IMR-90 (cell line): ENCODE measurements at regions not wholly inside any gene's neighbourhood (a gene's known extent, or its start where the extent isn't known, plus 50 kb on each side); places are given as distances from the start of the nearest gene placed in this dataset.

Experiments
- ATAC-seq: fragments of 200-7000 bp; cut with Tn5 transposase; 2 replicates; pipeline ENCODE4 v1.9.1; 2020; ENCODE audit warnings: low read depth, mild to moderate bottlenecking, moderate library complexity
- BruUV-seq: library from RNA; stranded (reverse); fragments of 400-500 nt; replicated peaks from 2 replicates; lab custom pipeline; 2021; lab: Mats Ljungman, UMichigan
- CTCF ChIA-PET: fragments of 300-600 bp; formaldehyde crosslinking; extraction: SDS; loops from one replicate; lab custom pipeline; 2021; ENCODE audit warnings: antibody characterized with exemption; lab: Yijun Ruan, JAX
- POLR2A ChIA-PET: fragments of 300-600 bp; sonication (Branson Sonifier 250); formaldehyde crosslinking; loops from one replicate; lab custom pipeline; 2022; ENCODE audit warnings: antibody characterized with exemption; ENCODE audit not compliant: unreplicated experiment; lab: Charles Lee
- DNase-seq: peaks from one replicate; pipeline ENCODE4 v3.0.0; 2013
- H2AFZ ChIP-seq: replicated peaks from 2 replicates; pipeline ENCODE3; 2013; ENCODE audit warnings: low read length, mild to moderate bottlenecking; ENCODE audit not compliant: poor library complexity
- H2AK5ac ChIP-seq: 2 replicates; pipeline ENCODE4 v1.6.1; 2013; ENCODE audit warnings: low read depth, low read length, inconsistent platforms
- H2AK9ac ChIP-seq: replicated peaks from 2 replicates; pipeline ENCODE3; 2013; ENCODE audit warnings: mild to moderate bottlenecking, low read depth, low read length, moderate library complexity; ENCODE audit not compliant: poor library complexity
- H2BK120ac ChIP-seq: 2 replicates; pipeline ENCODE4 v1.6.1; 2013; ENCODE audit warnings: low read depth, low read length, inconsistent platforms
- H2BK15ac ChIP-seq: 3 replicates; pipeline ENCODE4 v1.6.1; 2013; ENCODE audit warnings: low read depth, low read length, inconsistent platforms
- H2BK20ac ChIP-seq: 2 replicates; pipeline ENCODE4 v1.6.1; 2013; ENCODE audit warnings: low read depth, mild to moderate bottlenecking, inconsistent platforms, low read length, moderate library complexity
- H2BK5ac ChIP-seq: 2 replicates; pipeline ENCODE4 v1.6.1; 2013; ENCODE audit warnings: mild to moderate bottlenecking, low read depth, low read length, inconsistent platforms; ENCODE audit not compliant: poor library complexity, severe bottlenecking
- H3K14ac ChIP-seq: replicated peaks from 2 replicates; pipeline ENCODE4 v1.6.1; 2013; ENCODE audit warnings: low read depth, low read length, inconsistent platforms
- H3K18ac ChIP-seq: 2 replicates; pipeline ENCODE4 v1.6.1; 2013; ENCODE audit warnings: low read depth, low read length, control low read depth
- H3K23ac ChIP-seq: 2 replicates; pipeline ENCODE4 v1.6.1; 2013; ENCODE audit warnings: low read depth, low read length, inconsistent platforms
- H3K27ac ChIP-seq: 2 replicates; pipeline ENCODE4 v1.5.1; 2013; ENCODE audit warnings: mild to moderate bottlenecking, control low read depth, low read length; ENCODE audit not compliant: insufficient read depth
- H3K27me3 ChIP-seq: 2 replicates; pipeline ENCODE4 v1.6.1; 2013; ENCODE audit warnings: low read length; ENCODE audit not compliant: control insufficient read depth, insufficient read depth
- H3K36me3 ChIP-seq: 2 replicates; pipeline ENCODE4 v1.6.1; 2013; ENCODE audit warnings: low read length, mixed read lengths; ENCODE audit not compliant: control insufficient read depth, insufficient read depth
- H3K4ac ChIP-seq: 2 replicates; pipeline ENCODE4 v1.6.1; 2013; ENCODE audit warnings: low read depth, low read length, inconsistent platforms
- H3K4me1 ChIP-seq: 2 replicates; pipeline ENCODE4 v1.6.1; 2013; ENCODE audit warnings: low read length, mixed read lengths; ENCODE audit not compliant: control insufficient read depth, insufficient read depth
- H3K4me2 ChIP-seq: 2 replicates; pipeline ENCODE4 v1.6.1; 2013; ENCODE audit warnings: low read depth, mild to moderate bottlenecking, control low read depth, low read length, moderate library complexity
- H3K4me3 ChIP-seq: 2 replicates; pipeline ENCODE4 v1.5.1; 2013; ENCODE audit warnings: low read depth, mild to moderate bottlenecking, control low read depth, low read length, moderate library complexity; ENCODE audit not compliant: insufficient read depth
- H3K56ac ChIP-seq: 2 replicates; pipeline ENCODE4 v1.6.1; 2013; ENCODE audit warnings: low read length, inconsistent platforms; ENCODE audit not compliant: insufficient read depth; ENCODE audit errors: extremely low read depth
- H3K79me1 ChIP-seq, 2 experiments: 2 replicates each; pipeline ENCODE4 v1.6.1; 2013; ENCODE audit warnings: low read length in 2 of 2, inconsistent platforms in 1 of 2, low read depth in 1 of 2
- H3K9ac ChIP-seq: 2 replicates; pipeline ENCODE4 v1.6.1; 2013; ENCODE audit warnings: low read depth, low read length, control low read depth
- H3K9me1 ChIP-seq: 2 replicates; pipeline ENCODE4 v1.6.1; 2013; ENCODE audit warnings: low read length, inconsistent platforms; ENCODE audit not compliant: insufficient read depth
- H3K9me3 ChIP-seq: 2 replicates; pipeline ENCODE4 v1.6.1; 2013; ENCODE audit warnings: low read length; ENCODE audit not compliant: control insufficient read depth, insufficient read depth
- H4K20me1 ChIP-seq: 2 replicates; pipeline ENCODE4 v1.6.1; 2013; ENCODE audit warnings: low read length, inconsistent platforms; ENCODE audit not compliant: insufficient read depth
- H4K5ac ChIP-seq: 2 replicates; pipeline ENCODE4 v1.6.1; 2013; ENCODE audit warnings: mild to moderate bottlenecking, low read depth, low read length, control low read depth
- H4K8ac ChIP-seq, 2 experiments: 2 replicates each; pipeline ENCODE4 v1.6.1; 2013; ENCODE audit warnings: low read depth in 2 of 2, low read length in 2 of 2, control low read depth in 1 of 2, inconsistent platforms in 1 of 2
- H4K91ac ChIP-seq: 2 replicates; pipeline ENCODE4 v1.6.1; 2013; ENCODE audit warnings: low read depth, low read length, inconsistent platforms; ENCODE audit not compliant: insufficient read depth
- CEBPB ChIP-seq: IDR thresholded peaks from 2 replicates; pipeline ENCODE4 v1.6.1; 2012; ENCODE audit warnings: low read depth, low read length, improper control_type of control experiment
- MXI1 ChIP-seq: IDR thresholded peaks from 2 replicates; pipeline ENCODE4 v1.6.1; 2012; ENCODE audit warnings: low read depth, mild to moderate bottlenecking, low read length, moderate library complexity, borderline replicate concordance
- NFE2L2 ChIP-seq: fragments of 150-350 bp; IDR thresholded peaks from 2 replicates; pipeline ENCODE4 v1.6.1; 2016; ENCODE audit warnings: low read depth, mild to moderate bottlenecking, low read length
- SMC3 ChIP-seq: fragments of 150-350 bp; IDR thresholded peaks from 2 replicates; pipeline ENCODE4 v1.6.1; 2016; ENCODE audit warnings: low read depth, mild to moderate bottlenecking, antibody characterized with exemption, low read length, moderate library complexity
- WGBS, 2 experiments: methylation state at CpG; one replicate each; pipeline versions ENCODE4 v1.1.5 to v1.1.7; 2013; ENCODE audit warnings: missing lambda C conversion rate in 2 of 2; ENCODE audit not compliant: insufficient read length in 1 of 2; ENCODE audit errors: extremely low coverage in 2 of 2; 5-methylcytosine and 5-hydroxymethylcytosine counted together
- dilution Hi-C: fragments of 300-500 bp; cut with HindIII; formaldehyde crosslinking; loops from one replicate; pipeline ENCODE4 v1.14.3; 2018; ENCODE audit warnings: low sequenced_read_pairs; ENCODE audit not compliant: unreplicated experiment
- in situ Hi-C: fragments of 300-500 bp; cut with MboI; formaldehyde crosslinking; loops from 3 replicates; pipeline ENCODE4 v1.14.3; 2019; ENCODE audit warnings: low sequenced_read_pairs, inconsistent platforms, mixed read lengths
- intact Hi-C: fragments of 100-400 bp; cut with micrococcal nuclease; formaldehyde crosslinking; loops from 2 replicates; pipeline ENCODE4 v1.10.0; 2022

DNA sequence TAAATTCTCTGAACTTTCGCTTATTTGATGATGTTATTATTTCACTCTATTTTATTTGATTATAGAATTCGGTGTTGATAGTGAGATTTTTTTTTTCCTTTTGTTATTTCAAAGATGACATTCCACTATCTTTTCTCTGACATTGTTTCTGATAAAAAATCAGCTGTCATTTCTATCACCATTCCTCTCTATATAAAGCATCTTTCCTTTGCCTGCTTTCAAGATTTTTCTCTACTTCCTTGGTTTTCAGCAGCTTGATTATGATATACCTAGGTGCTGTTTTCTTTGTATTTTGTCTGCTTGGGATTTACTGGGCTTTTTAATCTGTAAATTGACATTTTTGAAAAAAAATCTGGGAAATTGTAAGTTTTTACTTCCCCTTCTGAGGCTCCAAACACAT is 344.0 kb downstream of the HLX start:
- Histone ChIP-seq H2AFZ (no peak overlapping the region), H2BK120ac (no peak overlapping the region), H2BK15ac (no peak overlapping the region), H3K4me2 (no peak overlapping the region), H4K8ac (no peak overlapping the region), H3K23ac (no peak overlapping the region), H2AK9ac (no peak overlapping the region), H3K18ac (no peak overlapping the region), H3K9me1 (no peaks in the 10 kb centered on the region), H2BK5ac (no peak overlapping the region), H4K5ac (no peak overlapping the region), H3K27ac (no peak overlapping the region), H3K79me1 (no peaks in the 10 kb centered on the region), H3K9me3 (0 out of 2 replicates have a peak, but pooled peaks cover 2% of the 10 kb centered on the region), H4K20me1 (no peaks in the 10 kb centered on the region), H3K27me3 (no peaks in the 10 kb centered on the region), H3K4ac (no peak overlapping the region), H3K14ac (no peak overlapping the region), H2AK5ac (no peak overlapping the region), H2BK20ac (no peak overlapping the region), H3K56ac (no peak overlapping the region), H4K91ac (no peak overlapping the region), H3K4me3 (no peak overlapping the region), H3K4me1 (peaks cover under 1% of the 10 kb centered on the region), H3K36me3 (no peaks in the 10 kb centered on the region), H3K9ac (no peak overlapping the region)
- DNase-seq (no peak), ATAC-seq (no peak)
- CTCF ChIA-PET, result no interaction called here
- TF ChIP-seq SMC3 (no peak), NFE2L2 (no peak), MXI1 (no peak), CEBPB (no peak)
- WGBS, 2 experiments, result no CpG with 5 or more reads among the region's 2 CpGs
- no TSS peak for BruUV-seq
- intact Hi-C loops, result no loop called here
- POLR2A ChIA-PET, result no interaction called here
- dilution Hi-C loops, result no loop called here
- in situ Hi-C loops, result no loop called here
